RPMI7951 (cell line): ENCODE measurements at regions not wholly inside any gene's neighbourhood (a gene's known extent, or its start where the extent isn't known, plus 50 kb on each side); places are given as distances from the start of the nearest gene placed in this dataset.

Source experiments
- DNase-seq: peaks from one replicate; pipeline ENCODE4 v3.0.0-alpha.2; 2012; ENCODE audit warnings: low read depth

DNA sequence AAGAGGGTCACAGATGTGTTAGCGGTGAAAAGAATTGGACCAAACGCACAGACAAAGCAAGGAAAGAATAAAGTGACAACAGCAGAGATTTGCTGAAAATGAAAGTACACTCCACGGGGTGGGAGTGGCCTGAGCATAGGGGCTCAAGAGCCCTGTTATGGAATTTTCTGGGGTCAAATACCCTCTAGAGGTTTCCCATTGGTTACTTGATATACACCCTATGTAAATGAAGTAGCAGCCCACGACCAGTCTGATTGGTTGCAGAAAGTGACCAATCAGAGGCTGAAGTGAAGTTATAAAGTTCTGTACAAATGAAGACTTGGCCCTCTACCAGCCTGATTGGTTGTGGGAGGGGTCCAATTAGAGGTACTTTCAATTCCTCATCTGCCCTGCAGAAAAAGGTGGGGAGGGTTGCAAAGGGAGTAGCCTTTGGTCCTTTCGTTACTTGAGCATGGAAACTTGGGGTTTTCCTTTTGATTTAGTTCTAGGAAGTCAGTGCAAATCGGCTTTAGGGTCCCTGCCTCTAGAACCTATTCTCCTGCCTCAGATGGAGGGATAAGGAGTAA is 125.6 kb upstream of the PRPS1L1 start:
- DNase-seq: peak; percentile 66

DNA sequence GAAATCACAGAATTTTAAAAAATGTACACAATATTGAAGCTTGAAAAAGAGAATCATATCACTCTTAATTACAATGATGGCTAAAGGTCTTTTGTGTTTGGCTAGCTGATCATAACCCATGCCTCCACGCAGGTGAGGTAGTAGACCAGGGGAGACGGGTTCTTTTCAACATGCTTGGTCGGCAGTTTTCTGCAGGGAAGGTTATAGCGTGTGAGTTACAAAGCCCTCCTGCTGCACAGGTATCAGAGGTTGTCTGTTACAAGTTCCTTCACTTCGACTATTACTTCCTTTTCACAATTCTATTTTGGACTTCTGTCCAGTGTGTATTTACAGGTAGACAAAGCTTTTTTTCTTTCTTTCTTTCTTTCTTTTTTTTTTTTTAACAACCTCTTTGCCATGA is 127.1 kb upstream of the PRPS1L1 start:
- no peak for DNase-seq

DNA sequence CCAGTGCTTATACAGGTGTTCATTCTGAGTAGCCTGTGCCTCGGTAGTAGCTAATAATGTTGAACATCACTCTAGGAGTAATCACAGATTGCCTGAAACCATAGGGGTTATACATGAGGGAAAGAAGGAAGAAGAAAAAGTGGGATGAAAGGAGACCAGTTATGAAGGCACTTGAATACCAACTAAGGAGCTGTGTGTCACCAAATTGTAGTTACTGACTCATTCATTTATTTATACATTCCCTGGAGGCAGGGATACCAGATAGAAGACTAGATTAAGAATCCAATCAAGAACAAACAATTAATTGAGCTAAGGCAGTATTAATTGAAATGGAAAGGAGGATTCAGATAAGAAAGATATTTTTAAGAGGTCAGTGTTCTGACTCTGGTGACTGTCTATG is 129.6 kb upstream of the PRPS1L1 start:
- peak; percentile 15 for DNase-seq

DNA sequence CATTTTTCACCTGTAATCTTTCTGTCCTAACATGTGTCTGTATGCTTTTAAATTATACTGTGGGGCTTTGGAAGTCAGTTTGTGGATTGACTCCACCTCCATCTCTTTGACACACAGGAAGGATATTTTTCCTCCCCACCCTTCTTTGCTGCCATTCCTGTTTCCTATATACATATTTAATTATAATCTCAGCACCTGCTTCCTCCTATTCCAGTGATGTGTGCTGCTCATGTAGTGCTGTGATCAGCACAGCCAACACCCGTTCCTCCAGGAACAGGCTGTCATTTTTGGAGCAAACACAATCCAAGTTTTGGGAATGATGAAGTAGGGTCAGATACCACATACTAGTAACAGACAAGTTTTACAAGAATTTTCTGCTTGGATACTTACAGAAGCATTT is 135.0 kb upstream of the PRPS1L1 start:
- DNase-seq: no peak

DNA sequence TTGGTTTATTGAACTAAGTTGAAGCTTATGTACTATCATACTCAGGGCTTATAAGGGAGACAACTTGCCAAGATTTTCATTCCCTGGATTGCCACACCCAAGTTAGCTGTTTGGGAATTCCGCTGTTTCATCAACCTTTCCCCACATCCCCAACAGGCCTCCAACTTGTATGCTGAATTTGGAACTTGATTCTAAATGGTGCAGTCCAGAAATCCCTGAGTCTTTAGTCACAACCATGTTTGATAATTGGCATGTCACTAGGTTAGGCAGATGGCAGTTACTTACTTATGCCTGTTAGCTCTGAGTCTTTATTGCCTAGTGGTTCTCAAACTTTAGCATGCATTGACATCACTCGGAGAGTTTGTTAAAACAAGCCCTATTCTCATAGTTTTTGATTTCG is 135.4 kb upstream of the PRPS1L1 start:
- DNase-seq: peak; percentile 26

DNA sequence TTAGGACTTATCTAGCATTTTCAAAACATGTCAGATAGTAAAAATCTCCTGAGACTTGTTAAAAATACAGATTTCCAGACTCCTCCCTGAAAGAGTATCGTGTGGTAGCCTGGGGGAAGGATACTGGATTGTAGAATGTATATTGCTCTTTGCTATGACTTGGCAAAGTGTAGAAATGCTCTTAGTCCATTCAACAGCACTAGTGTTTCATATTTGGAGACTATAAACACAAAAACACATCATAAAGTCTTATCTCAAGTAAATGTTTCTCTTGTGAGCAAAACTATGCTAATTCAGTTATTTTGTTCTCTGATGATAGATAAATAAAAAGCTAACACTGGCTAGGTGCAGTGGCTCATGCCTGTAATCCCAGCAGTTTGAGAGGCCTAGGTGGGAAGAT is 137.5 kb upstream of the PRPS1L1 start:
- no peak for DNase-seq

DNA sequence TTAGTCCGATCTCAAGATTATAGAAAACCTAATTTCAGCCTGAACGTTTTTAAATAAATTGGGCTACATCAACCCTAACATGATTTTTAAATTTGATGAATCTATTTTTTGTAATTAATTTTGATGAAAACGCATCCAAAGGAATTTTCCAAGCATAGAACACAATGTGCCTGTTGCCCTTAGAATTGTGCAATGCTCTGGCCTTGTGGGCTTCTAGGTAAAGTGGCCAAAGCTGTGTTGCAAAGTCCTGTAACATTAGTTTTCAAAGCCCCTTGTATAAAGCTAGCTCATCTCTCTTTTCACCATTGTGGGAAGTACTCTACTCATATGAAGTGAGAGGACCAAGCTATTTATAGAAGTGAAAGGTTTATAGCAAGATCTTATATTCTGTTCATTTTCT is 138.4 kb upstream of the PRPS1L1 start:
- no peak for DNase-seq

DNA sequence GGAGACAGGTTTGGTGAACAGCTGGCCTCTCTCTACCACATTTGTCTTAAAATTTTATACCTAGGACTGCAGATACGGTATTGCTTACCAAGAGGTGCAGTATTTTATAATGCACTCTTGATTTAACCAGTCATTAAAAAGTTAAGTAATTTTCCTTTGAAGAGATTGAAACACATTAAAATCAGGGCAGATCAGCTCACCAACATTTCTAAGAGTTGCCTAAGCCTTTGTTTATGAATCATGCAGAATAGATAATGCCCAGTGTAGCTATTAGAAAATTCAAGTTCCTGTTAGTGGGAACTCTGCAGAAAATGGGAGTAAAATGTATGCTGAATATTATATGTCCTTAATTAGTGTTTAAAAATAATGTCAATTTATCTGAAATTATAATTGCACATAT is 140.2 kb upstream of the PRPS1L1 start:
- no peak for DNase-seq

DNA sequence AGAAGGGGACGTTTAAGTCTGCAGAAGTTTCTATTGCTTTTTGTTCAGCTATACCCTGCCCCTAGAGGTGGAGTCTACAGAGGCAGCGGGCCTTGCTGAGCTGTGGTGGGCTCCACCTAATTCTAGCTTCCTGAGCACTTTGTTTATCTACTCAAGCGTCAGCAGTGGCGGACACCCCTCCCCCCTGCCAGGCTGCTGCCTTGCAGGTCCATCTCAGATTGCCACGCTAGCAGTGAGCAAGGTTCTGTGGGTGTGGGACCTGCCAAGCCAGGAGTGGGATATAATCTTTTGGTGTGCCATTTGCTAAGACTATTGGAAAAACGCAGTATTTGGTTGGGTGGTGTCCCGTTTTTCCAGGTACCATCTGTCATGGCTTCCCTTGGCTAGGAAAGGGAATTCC is 147.3 kb upstream of the PRPS1L1 start:
- no peak for DNase-seq

DNA sequence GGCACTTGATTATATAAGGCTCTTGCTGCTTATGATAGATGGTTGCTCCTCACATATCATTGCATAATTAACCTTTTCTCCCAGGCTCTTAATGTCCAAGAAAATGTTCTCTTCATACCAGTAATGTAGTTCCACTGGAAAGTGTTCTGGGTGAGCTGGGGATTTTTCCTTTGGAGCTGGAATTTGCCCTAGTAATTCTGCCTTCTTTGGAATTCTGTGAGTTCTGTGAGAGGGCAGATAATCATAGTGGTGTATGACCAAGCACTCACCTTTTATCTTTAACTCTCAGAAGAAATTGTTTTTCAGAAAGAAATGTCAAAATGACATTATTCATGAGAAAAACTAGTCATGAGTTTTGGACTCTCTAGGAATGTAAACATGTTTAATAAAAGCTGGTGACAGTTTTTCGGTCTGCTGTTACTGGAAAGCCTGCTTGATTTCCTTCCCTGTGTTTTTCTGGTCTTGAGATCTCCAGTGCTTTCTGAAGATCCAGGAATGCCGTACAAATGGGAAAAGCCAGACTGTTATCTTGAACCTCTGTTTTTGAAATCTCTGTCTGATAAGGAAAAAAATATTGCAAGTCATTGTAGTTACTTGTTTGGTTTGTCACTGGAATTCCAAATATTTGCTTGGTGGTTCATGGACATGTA is 148.3 kb upstream of the PRPS1L1 start:
- DNase-seq: no peak

DNA sequence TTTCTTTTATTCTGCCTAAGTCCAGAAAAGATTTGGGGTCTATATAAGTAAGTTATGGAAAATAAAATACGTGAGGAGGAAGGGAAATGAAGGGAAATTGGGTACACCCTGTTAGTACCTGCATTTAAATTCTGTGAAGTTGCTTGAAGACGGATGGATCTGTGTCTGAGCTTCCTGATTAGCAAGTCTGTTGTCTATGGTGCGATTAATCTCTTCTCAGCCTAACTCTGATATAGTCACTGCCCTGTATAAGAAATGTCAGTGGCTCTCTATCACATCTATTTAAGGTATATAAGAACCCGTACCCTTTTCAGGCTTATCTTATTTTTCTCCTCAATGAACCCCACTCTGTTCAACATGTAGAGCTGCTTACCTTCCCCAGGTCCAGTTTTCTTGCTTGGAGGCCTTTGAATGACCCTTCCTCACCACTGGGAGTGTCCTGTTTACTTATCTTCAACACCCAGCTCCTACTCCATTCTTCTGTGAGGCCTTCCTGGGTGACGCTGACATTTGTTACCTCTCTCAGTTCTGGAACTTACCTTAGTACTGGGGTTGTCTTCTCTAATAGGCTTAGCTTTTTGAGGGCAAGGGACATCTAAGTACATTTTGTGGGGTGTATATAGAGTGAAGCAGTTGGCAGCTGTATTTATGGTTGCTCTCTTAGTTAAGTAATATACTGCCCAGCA is 149.6 kb upstream of the PRPS1L1 start:
- no peak for DNase-seq

DNA sequence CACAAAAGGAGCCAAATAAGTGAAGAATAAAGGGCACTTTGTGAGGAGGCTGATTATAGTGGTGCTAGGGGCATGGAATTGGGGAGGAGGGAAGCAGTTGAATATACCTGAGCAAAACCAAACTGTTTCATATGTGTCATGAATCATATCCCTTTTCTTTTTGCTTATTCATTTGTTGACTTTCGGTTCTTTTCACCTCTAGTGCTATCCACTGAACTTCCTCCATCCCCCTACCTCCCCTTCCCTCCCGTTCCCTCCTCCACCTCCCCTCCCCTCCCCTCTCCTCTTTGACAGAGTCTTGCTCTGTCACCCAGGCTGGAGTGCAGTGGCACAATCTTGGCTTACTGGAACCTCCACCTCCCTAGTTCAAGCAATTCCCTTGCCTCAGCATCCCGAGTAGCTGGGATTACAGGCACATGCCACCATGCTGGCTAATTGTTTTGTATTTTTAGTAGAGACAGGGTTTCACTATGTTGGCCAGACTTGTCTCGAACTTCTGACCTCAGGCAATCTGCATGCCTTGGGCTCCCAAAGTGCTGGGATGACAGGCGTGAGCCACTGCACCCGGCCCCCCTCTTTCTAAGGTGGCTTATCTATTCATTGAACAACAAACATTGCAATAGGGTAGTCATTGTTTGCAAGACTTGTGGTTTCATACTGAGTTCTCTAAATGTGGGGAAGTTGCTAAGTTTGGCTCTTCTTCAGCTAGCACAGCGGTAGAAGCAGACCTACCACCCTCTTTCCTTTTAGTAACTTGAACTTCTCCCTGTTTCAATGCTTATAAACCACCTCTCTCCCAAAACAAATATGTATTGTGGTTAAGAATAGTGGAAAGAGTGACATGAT is 150.4 kb upstream of the PRPS1L1 start:
- DNase-seq: peak; percentile 33

DNA sequence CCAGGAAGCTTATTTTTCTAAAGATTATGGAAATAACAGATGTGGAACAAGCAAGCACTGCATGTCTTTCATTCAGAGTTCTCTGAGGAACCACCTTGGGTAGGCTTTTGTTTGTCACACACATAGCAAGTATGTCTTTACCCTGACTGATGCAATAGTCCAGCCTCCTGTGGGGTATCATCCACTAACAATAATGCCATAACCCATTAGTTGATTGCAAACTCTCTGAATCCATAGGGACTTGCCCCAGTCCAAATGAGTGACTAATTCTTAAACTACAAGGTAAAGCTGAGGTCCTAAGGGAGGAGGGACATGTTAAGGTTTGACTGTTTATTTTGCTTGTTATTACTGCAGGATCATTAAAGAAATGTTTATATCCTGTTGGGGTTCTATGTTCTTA is 151.4 kb upstream of the PRPS1L1 start:
- DNase-seq: no peak

DNA sequence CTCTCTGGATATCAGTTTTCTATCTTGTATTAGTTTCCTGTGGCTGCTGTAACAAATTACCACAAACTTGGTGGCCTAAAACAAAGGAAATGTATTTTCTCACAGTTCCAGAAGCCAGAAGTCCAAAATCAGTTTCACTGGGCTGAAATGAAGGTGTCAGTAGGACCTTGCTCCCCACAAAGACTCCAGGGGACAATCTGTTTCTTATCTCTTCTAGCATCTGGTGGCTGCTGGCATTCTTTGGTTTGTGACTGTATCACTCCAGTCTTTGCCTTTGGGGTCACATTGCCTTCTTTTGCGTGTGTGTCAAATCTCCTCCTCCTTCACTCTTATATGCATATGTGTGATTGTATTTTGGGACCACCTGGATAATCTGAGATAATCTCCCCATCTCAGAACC is 153.0 kb upstream of the PRPS1L1 start:
- DNase-seq: no peak

DNA sequence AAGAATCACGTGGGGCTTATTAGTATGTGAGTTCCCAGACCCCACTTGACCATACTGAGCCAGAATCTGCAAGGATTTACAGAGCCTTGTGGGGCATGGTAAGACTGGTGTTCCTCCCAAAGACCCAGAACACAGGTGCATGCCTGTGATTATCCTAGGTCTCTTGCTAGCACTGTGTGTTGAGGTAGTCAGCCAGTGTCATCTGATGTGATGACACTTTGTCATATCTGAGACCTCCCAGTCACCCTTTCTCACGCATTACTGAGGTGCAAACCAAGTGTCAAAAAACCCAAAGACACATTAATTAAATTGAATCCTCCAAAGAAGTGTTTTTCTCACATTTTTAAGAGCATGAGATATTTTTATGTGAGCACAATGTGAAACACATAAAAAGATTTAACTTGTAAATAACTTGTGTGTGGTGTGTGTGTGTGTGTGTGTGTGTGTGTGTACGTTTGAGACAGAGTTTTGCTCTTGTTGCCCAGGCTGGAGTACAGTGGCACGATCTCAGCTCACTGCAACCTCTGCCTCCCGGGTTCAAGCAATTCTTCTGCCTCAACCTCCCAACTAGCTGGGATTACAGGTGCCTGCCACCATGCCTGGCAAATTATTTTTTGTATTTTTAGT is 162.0 kb upstream of the PRPS1L1 start:
- DNase-seq: no peak

DNA sequence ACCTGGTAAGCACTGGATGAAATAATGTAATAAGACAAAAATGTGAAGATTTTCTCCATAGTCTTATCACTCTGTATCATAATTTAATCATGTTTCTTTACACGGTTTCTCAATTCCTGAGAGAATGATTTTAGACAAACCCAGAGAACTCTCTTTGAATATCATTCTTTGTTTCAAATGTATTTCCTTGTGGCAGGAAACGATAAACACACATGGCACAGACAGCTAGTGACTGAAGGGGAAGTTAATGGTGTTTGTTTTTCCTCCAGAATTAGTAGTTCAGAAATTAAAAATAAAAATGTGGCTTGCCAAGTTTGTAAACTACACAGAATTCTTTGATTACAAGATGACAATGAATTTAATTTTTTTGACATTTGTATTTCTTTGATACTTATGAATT is 163.7 kb upstream of the PRPS1L1 start:
- DNase-seq: no peak

DNA sequence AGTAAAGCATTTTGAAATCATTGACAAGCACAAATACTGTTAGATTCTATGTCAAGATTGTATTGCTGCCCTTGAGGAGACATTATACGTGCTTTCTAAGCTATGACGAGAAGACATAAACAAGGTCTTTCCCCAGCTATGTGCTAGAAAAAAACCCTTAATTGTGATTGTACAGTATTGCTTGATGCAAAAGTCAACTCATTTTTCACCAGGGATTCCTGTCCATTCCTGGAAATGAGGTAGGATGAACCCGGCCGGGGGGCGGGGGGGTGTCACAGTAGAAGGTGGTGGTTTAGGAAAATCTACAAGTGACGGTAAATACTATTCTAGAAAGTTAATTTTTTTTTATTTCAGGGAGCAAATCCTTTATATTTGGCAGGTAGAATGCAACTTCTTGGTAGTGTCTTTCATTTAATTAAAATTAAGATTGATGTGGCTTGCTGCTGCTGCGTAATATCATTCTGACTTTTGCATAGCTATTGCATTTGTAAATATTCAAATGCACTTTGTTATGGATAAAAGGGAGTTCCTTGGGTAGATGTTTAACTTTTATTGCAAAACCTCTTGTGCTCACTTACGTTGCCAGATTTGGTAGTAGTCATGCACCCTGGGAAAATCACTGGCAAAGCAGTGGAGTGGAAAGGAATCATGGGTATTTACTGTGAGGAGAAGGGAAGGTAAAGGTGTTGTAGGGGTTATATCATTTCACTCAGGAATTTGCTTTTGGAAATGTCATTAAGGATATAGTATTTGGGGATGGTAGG is 164.4 kb upstream of the PRPS1L1 start:
- DNase-seq: no peak

DNA sequence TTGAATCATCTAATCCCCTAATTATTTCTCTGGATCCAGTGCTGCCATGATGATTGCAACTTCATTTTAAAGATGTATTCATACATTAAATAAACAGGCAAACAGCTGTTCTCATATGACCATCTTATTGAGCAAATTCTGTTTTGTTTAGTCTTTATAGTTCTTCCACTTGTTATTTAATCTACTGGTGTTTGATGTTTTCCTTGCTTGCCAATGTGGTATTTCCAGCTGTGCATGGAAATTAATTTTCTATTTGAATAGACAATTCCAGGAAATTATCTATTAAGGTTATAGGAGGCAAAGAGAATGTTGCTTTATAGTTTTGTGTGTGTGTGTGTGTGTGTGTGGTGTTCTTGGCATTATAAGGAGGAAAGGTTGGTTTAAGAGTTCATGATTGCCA is 167.0 kb upstream of the PRPS1L1 start:
- DNase-seq: no peak

DNA sequence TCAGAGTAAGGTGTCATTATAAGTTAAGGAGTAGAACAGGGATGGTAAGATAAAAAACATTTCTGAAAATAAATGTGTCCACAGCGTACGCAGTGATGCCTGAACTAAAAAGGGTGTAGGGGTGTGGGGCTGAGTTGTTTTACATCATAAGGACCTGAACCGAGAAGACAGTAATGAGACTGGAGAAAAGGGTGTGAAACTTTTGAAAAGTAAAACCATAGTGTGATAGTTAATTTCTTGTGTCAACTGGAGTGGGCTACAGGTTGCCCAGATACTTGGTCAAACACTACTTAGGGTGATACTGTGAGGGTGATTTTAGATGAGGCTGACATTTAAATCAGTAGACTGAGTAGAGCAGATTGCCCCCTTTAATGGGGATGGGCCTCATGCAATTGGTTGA is 169.0 kb upstream of the PRPS1L1 start:
- DNase-seq: no peak

DNA sequence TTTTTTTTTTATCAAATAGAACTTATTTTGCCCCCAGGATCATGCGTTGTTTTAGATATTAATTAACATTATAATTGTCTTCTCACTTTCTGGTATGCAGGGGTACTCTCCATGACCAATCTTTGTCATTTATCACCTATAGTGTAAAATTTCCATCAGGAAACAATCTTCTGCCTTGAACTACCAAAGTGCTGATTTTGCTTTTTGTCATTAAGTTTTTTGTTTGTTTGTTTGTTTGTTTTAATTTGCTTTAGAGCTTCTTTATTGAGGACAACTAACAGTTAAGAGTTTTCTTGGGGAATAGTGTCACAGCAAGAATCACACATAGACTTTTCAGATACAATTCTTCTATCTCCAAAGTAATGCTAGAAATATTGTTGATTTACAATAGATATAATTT is 171.2 kb upstream of the PRPS1L1 start:
- DNase-seq: no peak

DNA sequence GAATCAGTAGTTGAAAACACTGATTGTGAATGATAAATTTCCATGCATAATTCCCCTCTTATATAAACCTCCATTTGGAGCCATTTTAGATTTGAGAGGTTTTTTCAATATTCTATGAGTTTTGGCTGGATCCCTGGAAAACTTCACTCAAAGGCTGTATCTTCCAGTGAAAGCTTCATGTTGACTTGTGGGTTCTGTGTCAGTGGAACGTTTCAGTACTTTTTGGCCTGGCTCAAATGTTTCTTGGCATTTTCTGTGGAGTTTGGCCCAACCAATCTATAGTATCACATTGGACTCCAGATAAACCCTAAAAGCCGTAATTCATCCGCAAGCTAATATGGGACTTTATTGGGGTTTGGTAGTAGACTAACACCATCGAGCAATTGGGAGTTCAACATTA is 172.6 kb upstream of the PRPS1L1 start:
- DNase-seq: no peak
